ENCODE measurements at regions not wholly inside any gene's neighbourhood (a gene's known extent, or its start where the extent isn't known, plus 50 kb on each side); places are given as distances from the start of the nearest gene placed in this dataset.

DNA sequence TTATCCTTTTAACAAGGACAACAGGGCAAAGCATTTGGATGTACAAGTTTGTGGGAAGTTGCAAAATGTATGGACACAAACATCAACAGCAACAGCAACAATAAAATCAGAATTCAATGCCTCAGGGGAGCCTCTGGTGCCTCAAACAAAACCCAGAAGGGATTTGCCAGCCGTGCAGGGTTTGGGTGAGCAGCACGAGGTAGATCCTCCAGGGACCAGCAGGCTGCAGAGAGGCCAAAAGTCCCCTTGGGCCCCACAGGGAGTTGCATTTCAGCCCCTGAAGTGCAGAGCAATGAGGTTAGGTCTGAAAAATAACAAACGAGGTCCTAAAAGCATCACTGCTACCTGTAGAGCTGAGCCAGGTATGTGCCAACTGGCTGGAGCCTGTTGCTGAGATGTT, 51.7 kb upstream of the CPXM2 start:
- WGBS: 56% methylated on average over 3 of the region's 3 CpGs
- H3K27ac ChIP-seq (ENCODE audit: low read length, poor library complexity, severe bottlenecking): no peak overlapping the region
- no peak overlapping the region for H3K9ac ChIP-seq (ENCODE audit: low read length)
- no peak overlapping the region for H3K4ac ChIP-seq (ENCODE audit: low read depth in 1 of 2, low read length in 2 of 2)
- no peak overlapping the region for H2BK12ac ChIP-seq (ENCODE audit: low read length in 2 of 2)
- DNase-seq: no peak
- H3K18ac ChIP-seq (ENCODE audit: low read depth in 1 of 2, low read length in 2 of 2): no peak overlapping the region
- H4K8ac ChIP-seq (ENCODE audit: low read length): no peak overlapping the region
- no peak overlapping the region for H3K23ac ChIP-seq (ENCODE audit: low read length in 2 of 2)
- H3K36me3 ChIP-seq (ENCODE audit: control insufficient read depth in 1 of 2, insufficient read depth in 2 of 2, low read depth in 1 of 2, low read length in 2 of 2): no peaks in the 10 kb centered on the region
- H2BK15ac ChIP-seq (ENCODE audit: low read depth, poor library complexity, severe bottlenecking): no peak overlapping the region
- H3K4me3 ChIP-seq (ENCODE audit: insufficient read depth in 1 of 2, low read depth in 1 of 2, low read length in 2 of 2): no peak overlapping the region
- H3K9me3 ChIP-seq (ENCODE audit: control insufficient read depth, low read length): no peaks in the 10 kb centered on the region
- no peak overlapping the region for H3K14ac ChIP-seq (ENCODE audit: low read length in 2 of 2)
- H3K79me1 ChIP-seq (replicated peaks; ENCODE audit: low read length, poor library complexity, severe bottlenecking): no peaks in the 10 kb centered on the region
- H4K91ac ChIP-seq (ENCODE audit: low read length): no peak overlapping the region
- H2AK5ac ChIP-seq (ENCODE audit: low read length, severe bottlenecking): no peak overlapping the region
- no peak overlapping the region for H2BK5ac ChIP-seq (ENCODE audit: low read depth, low read length, poor library complexity, severe bottlenecking)
- peaks cover 7 to 10% of the 10 kb centered on the region in 2 experiments for H3K27me3 ChIP-seq (ENCODE audit: control insufficient read depth in 1 of 2, insufficient read depth in 1 of 2, low read length in 2 of 2)
- H2AFZ ChIP-seq (ENCODE audit: low read depth, low read length): no peak overlapping the region
- H2BK120ac ChIP-seq (ENCODE audit: low read depth, low read length): no peak overlapping the region
- H3K4me2 ChIP-seq (ENCODE audit: low read length, poor library complexity, severe bottlenecking): no peak overlapping the region
- peaks cover 2% of the 10 kb centered on the region for H3K4me1 ChIP-seq (ENCODE audit: control insufficient read depth, insufficient read depth, low read depth, low read length)

DNA sequence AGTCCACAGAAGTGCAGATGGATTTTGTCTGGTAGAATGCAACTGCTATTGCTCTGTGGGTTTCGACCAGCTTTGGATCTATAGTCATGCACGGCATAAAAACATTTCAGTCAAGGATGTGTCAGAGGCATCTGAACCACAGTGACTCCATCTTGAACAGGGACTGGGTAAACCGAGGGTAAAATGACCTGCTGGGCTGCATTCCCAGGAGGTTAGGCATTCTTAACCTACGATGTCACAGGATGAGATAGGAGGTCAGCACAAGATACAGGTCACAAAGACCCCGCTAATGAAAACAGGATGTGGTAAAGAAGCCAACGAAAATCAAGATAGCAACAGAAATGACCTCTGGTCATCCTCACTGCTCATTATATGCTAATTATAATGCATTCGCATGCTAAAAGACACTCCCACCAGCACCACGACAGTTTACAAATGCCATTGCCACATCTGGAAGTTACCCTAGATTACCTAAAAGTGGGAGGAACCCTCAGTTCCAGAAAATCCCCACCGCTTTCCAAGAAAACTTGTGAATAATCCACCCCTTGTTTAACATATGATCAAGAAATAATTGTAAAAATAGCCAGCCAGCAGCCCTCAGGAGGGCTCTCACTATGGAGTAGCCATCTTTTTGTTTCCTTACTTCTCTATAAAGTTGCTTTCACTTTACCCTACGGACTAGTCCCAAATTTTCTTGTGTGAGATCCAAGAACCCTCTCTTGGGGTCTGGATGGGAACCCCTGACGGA, 50.7 kb upstream of the CPXM2 start:
- no peak overlapping the region for H3K27ac ChIP-seq (ENCODE audit: low read length, poor library complexity, severe bottlenecking)
- 45% methylated on average over 10 of the region's 11 CpGs for WGBS
- no peaks in the 10 kb centered on the region for H3K9me3 ChIP-seq (ENCODE audit: control insufficient read depth, low read length)
- H3K14ac ChIP-seq (ENCODE audit: low read length in 2 of 2): no peak overlapping the region
- H2BK12ac ChIP-seq (ENCODE audit: low read length in 2 of 2): no peak overlapping the region
- H3K4me3 ChIP-seq (ENCODE audit: insufficient read depth in 1 of 2, low read depth in 1 of 2, low read length in 2 of 2): no peak overlapping the region
- H4K91ac ChIP-seq (ENCODE audit: low read length): no peak overlapping the region
- no peak overlapping the region for H2AK5ac ChIP-seq (ENCODE audit: low read length, severe bottlenecking)
- H2BK120ac ChIP-seq (ENCODE audit: low read depth, low read length): no peak overlapping the region
- no peak overlapping the region for H3K23ac ChIP-seq (ENCODE audit: low read length in 2 of 2)
- no peak overlapping the region for H2BK5ac ChIP-seq (ENCODE audit: low read depth, low read length, poor library complexity, severe bottlenecking)
- no peak overlapping the region for H3K4me2 ChIP-seq (ENCODE audit: low read length, poor library complexity, severe bottlenecking)
- H2BK15ac ChIP-seq (ENCODE audit: low read depth, poor library complexity, severe bottlenecking): no peak overlapping the region
- H3K4ac ChIP-seq (ENCODE audit: low read depth in 1 of 2, low read length in 2 of 2): no peak overlapping the region
- H4K8ac ChIP-seq (ENCODE audit: low read length): no peak overlapping the region
- H3K18ac ChIP-seq (ENCODE audit: low read depth in 1 of 2, low read length in 2 of 2): no peak overlapping the region
- H3K9ac ChIP-seq (ENCODE audit: low read length): no peak overlapping the region
- H3K4me1 ChIP-seq (ENCODE audit: control insufficient read depth, insufficient read depth, low read depth, low read length): peaks cover 2% of the 10 kb centered on the region
- DNase-seq: no peak
- H3K27me3 ChIP-seq (ENCODE audit: control insufficient read depth in 1 of 2, insufficient read depth in 1 of 2, low read length in 2 of 2): peaks cover 0 to 3% of the 10 kb centered on the region in 2 experiments
- no peaks in the 10 kb centered on the region for H3K79me1 ChIP-seq (replicated peaks; ENCODE audit: low read length, poor library complexity, severe bottlenecking)
- H2AFZ ChIP-seq (ENCODE audit: low read depth, low read length): no peak overlapping the region
- no peaks in the 10 kb centered on the region for H3K36me3 ChIP-seq (ENCODE audit: control insufficient read depth in 1 of 2, insufficient read depth in 2 of 2, low read depth in 1 of 2, low read length in 2 of 2)
